AG04449 (cell line): ENCODE measurements at regions not wholly inside any gene's neighbourhood (a gene's known extent, or its start where the extent isn't known, plus 50 kb on each side); places are given as distances from the start of the nearest gene placed in this dataset.

Source experiments
- CTCF ChIA-PET: fragments of 350-600 bp; formaldehyde crosslinking; extraction: SDS; loops from one replicate; lab custom pipeline; 2021; ENCODE audit warnings: antibody characterized with exemption; lab: Yijun Ruan, JAX
- POLR2A ChIA-PET: fragments of 400-600, 350-600 bp; formaldehyde crosslinking; extraction: SDS; loops from one replicate; lab custom pipeline; 2020; ENCODE audit warnings: antibody characterized with exemption, inconsistent platforms; lab: Yijun Ruan, JAX
- DNase-seq: peaks from one replicate; pipeline ENCODE4 v3.0.0-alpha.2; 2010; ENCODE audit warnings: low read depth, low spot score
- H3K4me3 ChIP-seq: 2 replicates; pipeline ENCODE4 v1.5.1; 2011; ENCODE audit warnings: low read depth, mild to moderate bottlenecking, control low read depth, low read length
- TF ChIP-seq, protein P1 (sequence below): IDR thresholded peaks from one replicate; pipeline ENCODE4 v1.5.1; 2011; ENCODE audit warnings: mild to moderate bottlenecking, moderate library complexity, low read length, control low read depth, inconsistent platforms; ENCODE audit not compliant: insufficient read depth; ENCODE audit errors: missing control alignments

- CTCF ChIA-PET = no interaction called here
- POLR2A ChIA-PET = no interaction called here
- no peak overlapping the region for H3K4me3 ChIP-seq
- no peak for DNase-seq
- TF ChIP-seq, protein P1, sequence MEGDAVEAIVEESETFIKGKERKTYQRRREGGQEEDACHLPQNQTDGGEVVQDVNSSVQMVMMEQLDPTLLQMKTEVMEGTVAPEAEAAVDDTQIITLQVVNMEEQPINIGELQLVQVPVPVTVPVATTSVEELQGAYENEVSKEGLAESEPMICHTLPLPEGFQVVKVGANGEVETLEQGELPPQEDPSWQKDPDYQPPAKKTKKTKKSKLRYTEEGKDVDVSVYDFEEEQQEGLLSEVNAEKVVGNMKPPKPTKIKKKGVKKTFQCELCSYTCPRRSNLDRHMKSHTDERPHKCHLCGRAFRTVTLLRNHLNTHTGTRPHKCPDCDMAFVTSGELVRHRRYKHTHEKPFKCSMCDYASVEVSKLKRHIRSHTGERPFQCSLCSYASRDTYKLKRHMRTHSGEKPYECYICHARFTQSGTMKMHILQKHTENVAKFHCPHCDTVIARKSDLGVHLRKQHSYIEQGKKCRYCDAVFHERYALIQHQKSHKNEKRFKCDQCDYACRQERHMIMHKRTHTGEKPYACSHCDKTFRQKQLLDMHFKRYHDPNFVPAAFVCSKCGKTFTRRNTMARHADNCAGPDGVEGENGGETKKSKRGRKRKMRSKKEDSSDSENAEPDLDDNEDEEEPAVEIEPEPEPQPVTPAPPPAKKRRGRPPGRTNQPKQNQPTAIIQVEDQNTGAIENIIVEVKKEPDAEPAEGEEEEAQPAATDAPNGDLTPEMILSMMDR = no peak
Observed at GRCh38 chr3:179512378-179512777, 50.3 kb upstream of the ACTL6A start.
